Caco-2 (cell line): ENCODE measurements at regions not wholly inside any gene's neighbourhood (a gene's known extent, or its start where the extent isn't known, plus 50 kb on each side); places are given as distances from the start of the nearest gene placed in this dataset.

ENCODE experiments used
- BruUV-seq: library from RNA; stranded (reverse); fragments of 400-500 nt; replicated peaks from 2 replicates; lab custom pipeline; 2021; lab: Mats Ljungman, UMichigan
- CTCF ChIA-PET: fragments of 300-600 bp; sonication (Branson Sonifier 250); formaldehyde crosslinking; loops from one replicate; lab custom pipeline; 2022; ENCODE audit warnings: antibody characterized with exemption; lab: Charles Lee
- POLR2A ChIA-PET: fragments of 300-600 bp; sonication (Branson Sonifier 250); formaldehyde crosslinking; loops from one replicate; lab custom pipeline; 2022; ENCODE audit warnings: antibody characterized with exemption; lab: Charles Lee
- DNase-seq, 2 experiments: peaks; one replicate each; pipeline versions ENCODE4 v3.0.0 to v3.0.0-alpha.2; 2020 to 2022
- H3K27me3 ChIP-seq: replicated peaks from 2 replicates; pipeline ENCODE4 v1.6.0; 2011; ENCODE audit warnings: low read length; ENCODE audit not compliant: control insufficient read depth, insufficient read depth
- H3K36me3 ChIP-seq: 2 replicates; pipeline ENCODE4 v1.5.1; 2011; ENCODE audit warnings: low read length; ENCODE audit not compliant: control insufficient read depth, insufficient read depth
- H3K4me1 ChIP-seq: fragments of 250-450 bp; sonication (Bioruptor Pico); 2 replicates; pipeline ENCODE4 v1.5.1; 2020; ENCODE audit warnings: mild to moderate bottlenecking
- H3K4me3 ChIP-seq: 2 replicates; pipeline ENCODE4 v1.5.1; 2011; ENCODE audit warnings: low read depth, mild to moderate bottlenecking, control low read depth, low read length
- H3K9me3 ChIP-seq: fragments of 250-450 bp; sonication (Bioruptor Pico); 2 replicates; pipeline ENCODE4 v1.5.1; 2020; ENCODE audit warnings: mild to moderate bottlenecking, moderate library complexity
- H3K27ac Mint-ChIP-seq: one replicate; pipeline ENCODE4 v1.8.0; 2022; ENCODE audit warnings: mixed read lengths; ENCODE audit not compliant: unreplicated experiment
- H3K27me3 Mint-ChIP-seq: one replicate; pipeline ENCODE4 v1.8.0; 2022; ENCODE audit warnings: mixed read lengths; ENCODE audit not compliant: insufficient read depth, unreplicated experiment
- H3K36me3 Mint-ChIP-seq: one replicate; pipeline ENCODE4 v1.8.0; 2022; ENCODE audit warnings: mild to moderate bottlenecking, mixed read lengths; ENCODE audit not compliant: insufficient read depth, unreplicated experiment
- H3K4me1 Mint-ChIP-seq: one replicate; pipeline ENCODE4 v1.8.0; 2022; ENCODE audit warnings: low read depth, mixed read lengths; ENCODE audit not compliant: unreplicated experiment
- H3K4me3 Mint-ChIP-seq: one replicate; pipeline ENCODE4 v1.8.0; 2022; ENCODE audit warnings: mild to moderate bottlenecking, moderate library complexity, mixed read lengths; ENCODE audit not compliant: unreplicated experiment
- H3K9me3 Mint-ChIP-seq: one replicate; pipeline ENCODE4 v1.8.0; 2022; ENCODE audit warnings: mixed read lengths; ENCODE audit not compliant: unreplicated experiment
- intact Hi-C: fragments of 100-400 bp; cut with micrococcal nuclease; formaldehyde crosslinking; loops from one replicate; pipeline ENCODE4 v1.10.0; 2022; ENCODE audit not compliant: unreplicated experiment
- TF ChIP-seq, protein P1 (sequence below), 2 experiments: fragments of 200-600 bp in 1 of 2; IDR thresholded peaks; 1 replicate in 1 of 2; 2 replicates in 1 of 2; pipeline versions ENCODE4 v1.5.1 to v1.8.0; 2011 to 2022; ENCODE audit warnings: antibody characterized with exemption in 1 of 2, control low read depth in 1 of 2, inconsistent platforms in 1 of 2, low read depth in 1 of 2, low read length in 1 of 2, mild to moderate bottlenecking in 1 of 2, moderate library complexity in 1 of 2; ENCODE audit not compliant: insufficient read depth in 1 of 2, severe bottlenecking in 1 of 2, unreplicated experiment in 1 of 2

DNA sequence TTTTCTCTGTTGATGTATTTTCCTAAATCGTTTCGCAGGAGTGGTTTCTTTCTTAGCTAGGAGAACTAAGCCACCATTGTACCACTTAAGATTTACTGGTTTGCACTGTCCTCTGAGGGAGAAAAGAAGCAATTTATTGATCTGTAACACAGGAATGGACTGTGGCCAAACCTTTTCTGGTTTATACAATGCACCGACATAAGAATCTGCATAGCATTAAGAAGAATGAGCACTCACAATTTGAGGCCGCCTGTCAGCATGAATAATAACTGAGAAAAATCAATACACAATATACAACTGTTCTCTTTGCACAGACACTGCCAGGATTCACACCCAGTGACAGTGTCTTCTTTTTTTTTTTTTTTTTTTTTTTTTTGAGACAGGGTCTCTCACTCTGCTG is 168.6 kb upstream of the DMRT1 start:
- Mint-ChIP-seq H3K4me1 (peaks cover 22% of the 10 kb centered on the region), H3K27me3 (no peaks in the 10 kb centered on the region), H3K36me3 (peaks cover 13% of the 10 kb centered on the region), H3K9me3 (peaks cover 10% of the 10 kb centered on the region), H3K4me3 (no peak overlapping the region), H3K27ac (no peak overlapping the region)
- ChIA-PET CTCF (no interaction called here), POLR2A (no interaction called here)
- Histone ChIP-seq H3K9me3 (no peaks in the 10 kb centered on the region), H3K4me1 (peaks cover 55% of the 10 kb centered on the region), H3K4me3 (no peak overlapping the region), H3K36me3 (no peaks in the 10 kb centered on the region), H3K27me3 (no peaks in the 10 kb centered on the region)
- no TSS peak for BruUV-seq
- no peak for DNase-seq
- TF ChIP-seq, protein P1, sequence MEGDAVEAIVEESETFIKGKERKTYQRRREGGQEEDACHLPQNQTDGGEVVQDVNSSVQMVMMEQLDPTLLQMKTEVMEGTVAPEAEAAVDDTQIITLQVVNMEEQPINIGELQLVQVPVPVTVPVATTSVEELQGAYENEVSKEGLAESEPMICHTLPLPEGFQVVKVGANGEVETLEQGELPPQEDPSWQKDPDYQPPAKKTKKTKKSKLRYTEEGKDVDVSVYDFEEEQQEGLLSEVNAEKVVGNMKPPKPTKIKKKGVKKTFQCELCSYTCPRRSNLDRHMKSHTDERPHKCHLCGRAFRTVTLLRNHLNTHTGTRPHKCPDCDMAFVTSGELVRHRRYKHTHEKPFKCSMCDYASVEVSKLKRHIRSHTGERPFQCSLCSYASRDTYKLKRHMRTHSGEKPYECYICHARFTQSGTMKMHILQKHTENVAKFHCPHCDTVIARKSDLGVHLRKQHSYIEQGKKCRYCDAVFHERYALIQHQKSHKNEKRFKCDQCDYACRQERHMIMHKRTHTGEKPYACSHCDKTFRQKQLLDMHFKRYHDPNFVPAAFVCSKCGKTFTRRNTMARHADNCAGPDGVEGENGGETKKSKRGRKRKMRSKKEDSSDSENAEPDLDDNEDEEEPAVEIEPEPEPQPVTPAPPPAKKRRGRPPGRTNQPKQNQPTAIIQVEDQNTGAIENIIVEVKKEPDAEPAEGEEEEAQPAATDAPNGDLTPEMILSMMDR (IDR thresholded peaks at IDR 0.05; ENCODE audit: insufficient read depth in 1 of 2, low read depth in 1 of 2, low read length in 1 of 2, severe bottlenecking in 1 of 2, unreplicated experiment in 1 of 2) = no peak
- intact Hi-C loops = loop anchor here (1.0 to 5.0 kb wide), 2 partner anchors 9 to 34 kb away; no protein-coding TSS in a partner anchor

DNA sequence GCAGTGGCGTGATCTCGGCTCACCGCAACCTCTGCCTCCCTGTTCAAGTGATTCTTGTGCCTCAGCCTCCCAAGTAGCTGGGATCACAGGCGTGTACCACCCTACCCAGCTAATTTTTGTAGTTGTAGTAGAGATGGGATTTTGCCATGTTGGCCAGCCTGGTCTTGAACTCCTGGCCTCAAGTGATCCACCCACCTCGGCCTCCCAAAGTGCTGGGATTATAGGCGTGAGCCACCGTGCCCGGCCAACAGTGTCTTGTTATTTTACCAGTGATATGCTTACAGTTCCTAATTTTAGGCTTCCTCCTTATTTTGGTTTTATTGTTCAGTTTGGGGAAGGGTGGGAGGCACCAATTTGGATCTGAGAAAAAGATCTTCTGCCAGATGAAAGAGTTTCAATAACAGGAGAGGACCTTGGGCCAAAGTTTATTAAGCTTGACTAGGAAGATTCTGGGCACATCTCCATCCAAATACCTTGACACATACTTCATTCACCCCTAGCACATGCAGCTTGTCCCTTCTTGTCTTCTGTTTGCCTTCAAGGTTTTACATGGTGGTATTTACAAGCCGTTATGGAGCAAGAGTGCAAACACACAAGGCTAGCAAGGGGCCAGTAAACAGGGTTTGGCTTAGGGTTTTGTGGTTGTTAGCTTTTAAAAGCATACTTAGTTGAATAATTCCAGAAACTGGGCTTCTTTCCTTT is 168.1 kb upstream of the DMRT1 start:
- H3K27me3 ChIP-seq = no peaks in the 10 kb centered on the region
- DNase-seq = peak; percentile 40 to 50
- intact Hi-C loops = loop anchor here (1.0 to 5.0 kb wide), 2 partner anchors 9 to 34 kb away; no protein-coding TSS in a partner anchor
- Mint-ChIP-seq H3K9me3 (peaks cover 5% of the 10 kb centered on the region), H3K36me3 (peaks cover 7% of the 10 kb centered on the region), H3K27ac (no peak overlapping the region), H3K27me3 (no peaks in the 10 kb centered on the region), H3K4me1 (peaks cover 22% of the 10 kb centered on the region), H3K4me3 (no peak overlapping the region)
- no peak overlapping the region for H3K4me3 ChIP-seq
- peaks cover 59% of the 10 kb centered on the region for H3K4me1 ChIP-seq
- BruUV-seq = no TSS peak
- POLR2A ChIA-PET = no interaction called here
- TF ChIP-seq, protein P1 (IDR thresholded peaks at IDR 0.05; ENCODE audit: insufficient read depth in 1 of 2, low read depth in 1 of 2, low read length in 1 of 2, severe bottlenecking in 1 of 2, unreplicated experiment in 1 of 2) = no peak
- H3K36me3 ChIP-seq = no peaks in the 10 kb centered on the region
- H3K9me3 ChIP-seq = no peaks in the 10 kb centered on the region
- CTCF ChIA-PET = interaction anchor here (0.6 kb wide), 1 partner anchor 92 kb away, joined by 4 read pairs; no protein-coding TSS in a partner anchor

DNA sequence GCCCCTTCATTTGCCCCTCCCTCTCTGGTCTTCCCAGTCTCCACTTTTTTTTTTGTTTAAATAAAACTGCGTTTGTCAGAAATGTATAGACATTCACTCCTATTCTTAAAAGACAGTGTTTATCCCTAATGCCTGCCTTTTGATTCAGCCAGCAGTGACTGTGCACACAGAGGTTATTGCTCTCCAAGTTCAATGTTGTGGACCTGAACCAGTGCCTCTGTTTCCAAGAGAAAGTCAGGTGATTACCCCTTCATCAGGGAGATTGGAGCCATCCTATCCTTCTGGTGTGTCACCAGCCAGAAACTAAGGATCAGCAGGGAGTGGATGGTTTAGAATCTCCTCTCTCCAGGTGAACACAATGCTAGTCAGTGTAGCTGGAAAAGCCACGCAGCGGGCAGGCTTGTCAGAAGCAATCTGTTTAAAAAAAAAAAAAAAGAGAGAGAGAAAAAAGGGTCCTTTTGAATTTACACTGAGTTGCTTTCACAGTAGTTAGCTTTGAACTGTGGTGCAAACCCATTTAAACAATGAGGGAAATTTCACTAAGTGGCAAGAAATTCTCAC is 167.5 kb upstream of the DMRT1 start:
- Histone ChIP-seq H3K36me3 (no peaks in the 10 kb centered on the region), H3K27me3 (no peaks in the 10 kb centered on the region), H3K4me3 (no peak overlapping the region), H3K9me3 (no peaks in the 10 kb centered on the region), H3K4me1 (peaks cover 64% of the 10 kb centered on the region)
- DNase-seq = peak in 1 of 2 experiments; percentile 5
- Mint-ChIP-seq H3K9me3 (no peaks in the 10 kb centered on the region), H3K36me3 (peaks cover 11% of the 10 kb centered on the region), H3K27ac (no peak overlapping the region), H3K27me3 (no peaks in the 10 kb centered on the region), H3K4me1 (peaks cover 27% of the 10 kb centered on the region), H3K4me3 (no peak overlapping the region)
- POLR2A ChIA-PET = no interaction called here
- intact Hi-C loops = loop anchor here (1.0 to 5.0 kb wide), 2 partner anchors 8 to 33 kb away; no protein-coding TSS in a partner anchor
- no TSS peak for BruUV-seq
- TF ChIP-seq, protein P1 (IDR thresholded peaks at IDR 0.05; ENCODE audit: insufficient read depth in 1 of 2, low read depth in 1 of 2, low read length in 1 of 2, severe bottlenecking in 1 of 2, unreplicated experiment in 1 of 2) = no peak
- CTCF ChIA-PET = interaction anchor here (0.6 kb wide), 1 partner anchor 93 kb away, joined by 4 read pairs; no protein-coding TSS in a partner anchor
